H9 (cell line): ENCODE measurements at regions not wholly inside any gene's neighbourhood (a gene's known extent, or its start where the extent isn't known, plus 50 kb on each side); places are given as distances from the start of the nearest gene placed in this dataset.

Source experiments
- DNase-seq: peaks from one replicate; pipeline ENCODE4 v3.0.0-alpha.2; 2017
- H2AFZ ChIP-seq: one replicate; pipeline ENCODE4 v1.6.1; 2013; ENCODE audit warnings: mild to moderate bottlenecking, low read length, control low read depth, moderate library complexity
- H2AK5ac ChIP-seq: 2 replicates; pipeline ENCODE4 v1.6.1; 2013; ENCODE audit warnings: low read length, control low read depth, mixed read lengths; ENCODE audit not compliant: insufficient read length
- H2BK120ac ChIP-seq: one replicate; pipeline ENCODE4 v1.6.1; 2013; ENCODE audit warnings: low read depth, mild to moderate bottlenecking, low read length, control low read depth, inconsistent platforms; ENCODE audit not compliant: poor library complexity, severe bottlenecking
- H2BK12ac ChIP-seq: 2 replicates; pipeline ENCODE4 v1.6.1; 2013; ENCODE audit warnings: low read length, control low read depth, mixed read lengths, low read depth; ENCODE audit not compliant: insufficient read length
- H2BK15ac ChIP-seq: 2 replicates; pipeline ENCODE4 v1.6.1; 2013; ENCODE audit warnings: low read depth, low read length, control low read depth
- H2BK20ac ChIP-seq: one replicate; pipeline ENCODE4 v1.6.1; 2013; ENCODE audit warnings: low read depth, mild to moderate bottlenecking, low read length, control low read depth, inconsistent platforms; ENCODE audit not compliant: poor library complexity, severe bottlenecking
- H2BK5ac ChIP-seq: 2 replicates; pipeline ENCODE4 v1.6.1; 2013; ENCODE audit warnings: low read length, control low read depth, mixed read lengths; ENCODE audit not compliant: insufficient read length
- H3K14ac ChIP-seq: 2 replicates; pipeline ENCODE4 v1.6.1; 2013; ENCODE audit warnings: low read length, control low read depth; ENCODE audit not compliant: insufficient read depth
- H3K18ac ChIP-seq: 2 replicates; pipeline ENCODE4 v1.6.1; 2013; ENCODE audit warnings: low read depth, mild to moderate bottlenecking, mixed read lengths, low read length, control low read depth; ENCODE audit not compliant: insufficient read length
- H3K23ac ChIP-seq: 2 replicates; pipeline ENCODE4 v1.6.1; 2013; ENCODE audit warnings: low read length, control low read depth, mixed read lengths, low read depth; ENCODE audit not compliant: insufficient read length
- H3K23me2 ChIP-seq: 2 replicates; pipeline ENCODE4 v1.6.1; 2013; ENCODE audit warnings: low read depth, mild to moderate bottlenecking, mixed read lengths, low read length, control low read depth; ENCODE audit not compliant: insufficient read length, poor library complexity, severe bottlenecking
- H3K27ac ChIP-seq: 2 replicates; pipeline ENCODE4 v1.5.1; 2013; ENCODE audit warnings: low read length, control low read depth, mixed read lengths, low read depth; ENCODE audit not compliant: insufficient read length
- H3K27me3 ChIP-seq: 2 replicates; pipeline ENCODE4 v1.6.1; 2013; ENCODE audit warnings: low read length, control low read depth, inconsistent platforms; ENCODE audit not compliant: insufficient read depth
- H3K4ac ChIP-seq: 2 replicates; pipeline ENCODE4 v1.6.1; 2013; ENCODE audit warnings: low read depth, mild to moderate bottlenecking, control low read depth, inconsistent platforms, low read length, moderate library complexity
- H3K4me1 ChIP-seq: 2 replicates; pipeline ENCODE4 v1.6.1; 2013; ENCODE audit warnings: low read length, control low read depth, inconsistent platforms; ENCODE audit not compliant: insufficient read depth
- H3K4me2 ChIP-seq: 2 replicates; pipeline ENCODE4 v1.6.1; 2013; ENCODE audit warnings: low read length, control low read depth, mixed read lengths; ENCODE audit not compliant: insufficient read length, insufficient read depth
- H3K56ac ChIP-seq: 2 replicates; pipeline ENCODE4 v1.6.1; 2013; ENCODE audit warnings: low read depth, mild to moderate bottlenecking, mixed read lengths, low read length, control low read depth; ENCODE audit not compliant: insufficient read length
- H3K79me1 ChIP-seq: 2 replicates; pipeline ENCODE4 v1.6.1; 2013; ENCODE audit warnings: low read depth, mild to moderate bottlenecking, moderate library complexity, low read length, control low read depth, inconsistent platforms; ENCODE audit not compliant: insufficient read depth, poor library complexity, severe bottlenecking
- H3K79me2 ChIP-seq: 2 replicates; pipeline ENCODE4 v1.6.1; 2013; ENCODE audit warnings: low read length, control low read depth, inconsistent platforms; ENCODE audit not compliant: insufficient read depth
- H3K9ac ChIP-seq: 2 replicates; pipeline ENCODE4 v1.6.1; 2013; ENCODE audit warnings: low read length, control low read depth, mixed read lengths; ENCODE audit not compliant: insufficient read length; ENCODE audit errors: extremely low read depth
- H3K9me3 ChIP-seq: one replicate; pipeline ENCODE4 v1.6.1; 2013; ENCODE audit warnings: low read depth, low read length, inconsistent platforms; ENCODE audit not compliant: control insufficient read depth
- H3T11ph ChIP-seq: one replicate; pipeline ENCODE4 v1.6.1; 2013; ENCODE audit warnings: mild to moderate bottlenecking, low read length, control low read depth, inconsistent platforms
- H4K20me1 ChIP-seq: one replicate; pipeline ENCODE4 v1.6.1; 2013; ENCODE audit not compliant: control insufficient read depth, insufficient read length, insufficient read depth
- H4K5ac ChIP-seq: 2 replicates; pipeline ENCODE4 v1.6.1; 2013; ENCODE audit warnings: low read depth, mild to moderate bottlenecking, mixed read lengths, low read length, control low read depth; ENCODE audit not compliant: insufficient read length
- H4K8ac ChIP-seq: replicated peaks from 2 replicates; pipeline ENCODE4 v1.6.1; 2013; ENCODE audit warnings: low read length, control low read depth, mixed read lengths, low read depth; ENCODE audit not compliant: insufficient read length
- H4K91ac ChIP-seq: 2 replicates; pipeline ENCODE4 v1.6.1; 2013; ENCODE audit warnings: low read depth, mild to moderate bottlenecking, moderate library complexity, mixed read lengths, low read length, control low read depth; ENCODE audit not compliant: insufficient read length
- H3K27ac Mint-ChIP-seq, 3 experiments: 2 replicates in 2 of 3; 3 replicates in 1 of 3; pipeline ENCODE4 v1.8.0; 2020 to 2021; ENCODE audit warnings: mixed read lengths in 3 of 3, mild to moderate bottlenecking in 1 of 3, moderate library complexity in 1 of 3
- H3K27me3 Mint-ChIP-seq: 2 replicates; pipeline ENCODE4 v1.8.0; 2021; ENCODE audit warnings: low read depth, mild to moderate bottlenecking, moderate library complexity, mixed read lengths
- H3K36me3 Mint-ChIP-seq, 3 experiments: 2 replicates in 2 of 3; 3 replicates in 1 of 3; pipeline ENCODE4 v1.8.0; 2020 to 2021; ENCODE audit warnings: low read depth in 3 of 3, mixed read lengths in 3 of 3; ENCODE audit not compliant: insufficient read depth in 1 of 3
- H3K4me1 Mint-ChIP-seq, 2 experiments: 2 replicates each; pipeline ENCODE4 v1.8.0; 2020; ENCODE audit warnings: mixed read lengths in 2 of 2
- H3K4me3 Mint-ChIP-seq, 2 experiments: 2 replicates in 1 of 2; 3 replicates in 1 of 2; pipeline ENCODE4 v1.8.0; 2020 to 2021; ENCODE audit warnings: mild to moderate bottlenecking in 2 of 2, mixed read lengths in 2 of 2, moderate library complexity in 1 of 2
- H3K9me3 Mint-ChIP-seq, 2 experiments: 2 replicates in 1 of 2; 3 replicates in 1 of 2; pipeline ENCODE4 v1.8.0; 2020; ENCODE audit warnings: mild to moderate bottlenecking in 2 of 2, mixed read lengths in 2 of 2, moderate library complexity in 1 of 2
- CTCF ChIP-seq: fragments of 200-600 bp; sonication (generic); conservative IDR thresholded peaks from 3 replicates; pipeline ENCODE4 v1.8.0; 2021; ENCODE audit warnings: antibody characterized with exemption, mild to moderate bottlenecking
- WGBS: extraction: QIAGEN DNeasy Blood & Tissue Kit; methylation state at CpG from one replicate; pipeline ENCODE4 v1.1.7; 2013; ENCODE audit warnings: missing lambda C conversion rate, low lambda C conversion rate, mixed read lengths; ENCODE audit not compliant: insufficient read length; ENCODE audit errors: extremely low coverage; 5-methylcytosine and 5-hydroxymethylcytosine counted together

- H3T11ph ChIP-seq, result no peak overlapping the region
- no peak overlapping the region for H3K4me2 ChIP-seq
- H3K23ac ChIP-seq, result no peak overlapping the region
- no peaks in the 10 kb centered on the region for H3K4me1 ChIP-seq
- H4K8ac ChIP-seq, result no peak overlapping the region
- no peak for DNase-seq
- no peak overlapping the region for H3K56ac ChIP-seq
- Mint-ChIP-seq H3K27ac (no peak overlapping the region), H3K27me3 (no peaks in the 10 kb centered on the region), H3K4me1 (no peaks in the 10 kb centered on the region), H3K4me3 (no peak overlapping the region), H3K9me3 (no peaks in the 10 kb centered on the region), H3K36me3 (no peaks in the 10 kb centered on the region)
- no peak overlapping the region for H3K27ac ChIP-seq
- H4K20me1 ChIP-seq, result no peaks in the 10 kb centered on the region
- H2BK120ac ChIP-seq, result no peak overlapping the region
- no peaks in the 10 kb centered on the region for H3K23me2 ChIP-seq
- H2AFZ ChIP-seq, result no peak overlapping the region
- H2BK12ac ChIP-seq, result no peak overlapping the region
- H3K9ac ChIP-seq, result no peak overlapping the region
- no peak overlapping the region for H2BK5ac ChIP-seq
- no peak overlapping the region for H4K91ac ChIP-seq
- no peak overlapping the region for H4K5ac ChIP-seq
- no peak for TF ChIP-seq CTCF
- no peak overlapping the region for H2BK20ac ChIP-seq
- H3K18ac ChIP-seq, result no peak overlapping the region
- no peaks in the 10 kb centered on the region for H3K79me2 ChIP-seq
- no peaks in the 10 kb centered on the region for H3K79me1 ChIP-seq
- no peaks in the 10 kb centered on the region for H3K27me3 ChIP-seq
- no peaks in the 10 kb centered on the region for H3K9me3 ChIP-seq
- no peak overlapping the region for H3K14ac ChIP-seq
- H3K4ac ChIP-seq, result no peak overlapping the region
- no peak overlapping the region for H2AK5ac ChIP-seq
- no peak overlapping the region for H2BK15ac ChIP-seq
- WGBS, result no CpG with 5 or more reads among the region's 2 CpGs
These were observed 837.2 kb upstream of the MIR17HG start for GRCh38 chr13:90510319-90510718.
